Brain microvascular endothelial cell (primary cell): ENCODE measurements at regions not wholly inside any gene's neighbourhood (a gene's known extent, or its start where the extent isn't known, plus 50 kb on each side); places are given as distances from the start of the nearest gene placed in this dataset.

Experiments used
- DNase-seq: peaks from one replicate; pipeline ENCODE4 v3.0.0-alpha.2; 2020
- H3K27ac ChIP-seq: fragments of 250-450 bp; sonication (Bioruptor Pico); 2 replicates; pipeline ENCODE4 v1.5.1; 2020; ENCODE audit warnings: mild to moderate bottlenecking, moderate library complexity
- H3K27me3 ChIP-seq: fragments of 250-450 bp; sonication (Bioruptor Pico); replicated peaks from 2 replicates; pipeline ENCODE4 v1.5.1; 2020; ENCODE audit warnings: mild to moderate bottlenecking
- H3K36me3 ChIP-seq: fragments of 250-450 bp; sonication (Bioruptor Pico); replicated peaks from 2 replicates; pipeline ENCODE4 v1.5.1; 2020; ENCODE audit warnings: mild to moderate bottlenecking
- H3K4me3 ChIP-seq: 2 replicates; pipeline ENCODE4 v1.5.1; 2011; ENCODE audit warnings: low read depth, mild to moderate bottlenecking, control low read depth, low read length, moderate library complexity
- in situ Hi-C: cut with HindIII; loops from 2 replicates; pipeline ENCODE4 v1.10.0; 2017; ENCODE audit warnings: low sequenced_read_pairs, low pct_ligation_motif_present
- TF ChIP-seq, protein P1 (sequence below): IDR thresholded peaks from 2 replicates; pipeline ENCODE4 v1.5.1; 2011; ENCODE audit warnings: low read depth, mild to moderate bottlenecking, moderate library complexity, low read length, control low read depth, inconsistent platforms; ENCODE audit errors: missing control alignments

DNA sequence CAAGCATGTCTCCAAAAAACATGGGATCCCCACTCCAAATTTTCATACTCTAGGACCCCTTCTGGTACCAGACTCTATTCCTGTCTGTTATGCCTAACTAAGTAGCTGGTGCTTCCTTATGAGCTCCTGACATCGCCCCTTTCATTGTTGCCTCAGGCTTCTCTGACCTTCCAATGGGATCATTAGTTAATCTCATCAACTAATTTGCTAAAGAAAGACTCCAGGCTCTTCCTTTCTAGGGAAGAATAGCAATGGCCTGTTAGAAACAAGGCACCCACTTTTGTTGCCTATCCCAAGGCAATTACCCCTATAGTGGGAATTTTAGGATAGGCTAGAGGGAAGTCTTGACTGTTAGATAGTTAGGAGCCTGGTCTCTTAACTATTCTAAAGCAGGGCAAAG, 369.5 kb downstream of the MLLT3 start:
- Histone ChIP-seq H3K4me3 (no peak overlapping the region), H3K36me3 (no peaks in the 10 kb centered on the region), H3K27me3 (no peaks in the 10 kb centered on the region), H3K27ac (no peak overlapping the region)
- in situ Hi-C loops: no loop called here
- no peak for DNase-seq
- TF ChIP-seq, protein P1, sequence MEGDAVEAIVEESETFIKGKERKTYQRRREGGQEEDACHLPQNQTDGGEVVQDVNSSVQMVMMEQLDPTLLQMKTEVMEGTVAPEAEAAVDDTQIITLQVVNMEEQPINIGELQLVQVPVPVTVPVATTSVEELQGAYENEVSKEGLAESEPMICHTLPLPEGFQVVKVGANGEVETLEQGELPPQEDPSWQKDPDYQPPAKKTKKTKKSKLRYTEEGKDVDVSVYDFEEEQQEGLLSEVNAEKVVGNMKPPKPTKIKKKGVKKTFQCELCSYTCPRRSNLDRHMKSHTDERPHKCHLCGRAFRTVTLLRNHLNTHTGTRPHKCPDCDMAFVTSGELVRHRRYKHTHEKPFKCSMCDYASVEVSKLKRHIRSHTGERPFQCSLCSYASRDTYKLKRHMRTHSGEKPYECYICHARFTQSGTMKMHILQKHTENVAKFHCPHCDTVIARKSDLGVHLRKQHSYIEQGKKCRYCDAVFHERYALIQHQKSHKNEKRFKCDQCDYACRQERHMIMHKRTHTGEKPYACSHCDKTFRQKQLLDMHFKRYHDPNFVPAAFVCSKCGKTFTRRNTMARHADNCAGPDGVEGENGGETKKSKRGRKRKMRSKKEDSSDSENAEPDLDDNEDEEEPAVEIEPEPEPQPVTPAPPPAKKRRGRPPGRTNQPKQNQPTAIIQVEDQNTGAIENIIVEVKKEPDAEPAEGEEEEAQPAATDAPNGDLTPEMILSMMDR: no peak

DNA sequence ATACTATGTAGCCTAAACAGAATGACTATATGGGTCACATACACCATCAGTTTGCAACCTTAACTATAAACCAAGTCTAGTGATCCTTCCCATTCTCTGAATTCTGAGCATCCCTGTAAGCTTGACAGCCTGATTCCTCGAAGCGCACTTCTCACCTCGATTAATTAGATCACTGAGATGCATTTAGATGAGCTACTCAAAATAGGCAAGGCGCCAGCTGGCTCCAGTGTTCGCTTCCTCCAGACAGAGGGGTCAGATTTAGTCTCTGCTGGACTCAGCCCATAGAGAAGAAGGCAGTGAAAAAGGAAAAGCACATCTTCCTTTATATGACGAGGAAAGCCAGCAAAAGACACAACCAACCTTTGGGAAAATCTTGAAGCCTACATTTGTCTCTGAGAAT, 371.5 kb downstream of the MLLT3 start:
- DNase-seq: no peak
- H3K4me3 ChIP-seq: no peak overlapping the region
- H3K36me3 ChIP-seq: no peaks in the 10 kb centered on the region
- TF ChIP-seq, protein P1: no peak
- no peaks in the 10 kb centered on the region for H3K27me3 ChIP-seq
- in situ Hi-C loops: no loop called here
- no peak overlapping the region for H3K27ac ChIP-seq

DNA sequence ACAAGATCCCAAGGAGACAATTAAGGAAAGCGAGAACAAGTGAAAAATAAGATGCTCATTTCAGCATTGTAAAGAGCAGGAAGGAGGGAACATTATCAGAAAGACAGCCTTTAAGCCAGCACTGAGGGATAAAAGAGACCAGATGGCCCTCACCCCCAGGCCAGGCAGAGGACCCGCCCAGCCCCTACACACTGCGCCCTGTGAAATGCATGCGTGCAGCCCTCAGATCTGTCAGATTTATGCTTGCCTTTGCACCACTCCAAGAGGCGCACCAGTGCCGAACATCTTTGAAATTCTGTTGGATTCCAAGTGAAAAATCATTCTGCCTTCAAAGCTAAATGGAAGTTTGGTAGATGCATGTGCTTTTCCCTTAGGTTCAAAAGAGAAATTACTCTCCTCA, 378.0 kb downstream of the MLLT3 start:
- no peak for DNase-seq
- H3K36me3 ChIP-seq: no peaks in the 10 kb centered on the region
- H3K27me3 ChIP-seq: no peaks in the 10 kb centered on the region
- in situ Hi-C loops: no loop called here
- no peak overlapping the region for H3K27ac ChIP-seq
- no peak overlapping the region for H3K4me3 ChIP-seq
- TF ChIP-seq, protein P1: no peak

DNA sequence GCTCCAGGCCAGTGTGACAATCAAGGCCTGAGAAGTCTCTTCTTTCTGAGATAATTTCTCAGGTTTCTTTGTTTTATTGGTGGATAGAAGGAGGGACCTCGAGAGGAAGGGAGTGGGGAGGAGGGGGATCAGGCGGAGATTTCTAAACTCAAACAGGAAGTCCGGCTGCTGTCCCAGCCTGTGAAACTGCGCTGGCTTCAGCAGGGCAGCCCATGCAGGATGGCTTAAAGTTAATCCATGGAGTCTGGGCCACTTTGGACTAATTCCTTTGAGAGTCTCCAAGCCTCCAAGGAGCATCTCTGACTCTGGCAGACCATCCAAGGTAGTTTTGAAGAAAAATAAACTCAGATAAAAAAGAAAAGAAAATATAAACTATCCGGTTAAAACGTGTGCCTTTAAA, 378.5 kb downstream of the MLLT3 start:
- H3K27me3 ChIP-seq: no peaks in the 10 kb centered on the region
- no peak overlapping the region for H3K4me3 ChIP-seq
- H3K27ac ChIP-seq: no peak overlapping the region
- TF ChIP-seq, protein P1: no peak
- no peak for DNase-seq
- in situ Hi-C loops: no loop called here
- no peaks in the 10 kb centered on the region for H3K36me3 ChIP-seq

DNA sequence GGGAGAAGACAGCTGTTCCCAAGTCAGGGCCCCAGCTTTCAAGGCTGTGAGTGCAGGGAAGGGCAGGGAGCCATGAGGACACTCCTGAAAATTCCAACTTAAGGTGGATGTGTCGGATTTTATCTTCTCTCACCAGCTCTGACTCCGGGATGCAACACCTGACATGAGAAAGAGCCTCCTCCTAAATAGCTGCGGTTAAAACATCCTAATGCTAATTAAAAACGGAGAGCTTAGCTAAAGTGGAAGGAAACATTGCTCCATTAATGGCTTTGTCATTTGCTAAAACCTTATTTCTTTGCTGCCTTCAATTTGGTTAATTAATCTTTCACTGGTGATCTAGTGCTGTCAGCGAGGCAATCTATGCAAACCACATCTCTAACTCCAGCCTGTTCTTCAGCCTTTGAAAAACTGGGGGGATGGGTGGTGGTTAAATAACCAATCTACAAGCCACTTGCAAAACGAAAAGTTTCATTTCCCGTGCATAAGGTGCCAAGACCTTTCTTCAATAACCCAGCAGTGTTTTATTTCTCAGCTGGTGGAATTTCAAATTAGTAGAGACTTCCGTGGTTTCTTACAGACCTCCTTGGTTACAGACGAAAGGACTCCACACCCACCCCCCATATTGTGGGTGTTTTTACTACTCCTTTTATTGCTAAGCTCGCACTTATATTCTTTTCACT, 379.6 kb downstream of the MLLT3 start:
- DNase-seq: no peak
- TF ChIP-seq, protein P1: no peak
- H3K27me3 ChIP-seq: no peaks in the 10 kb centered on the region
- H3K27ac ChIP-seq: no peak overlapping the region
- no peaks in the 10 kb centered on the region for H3K36me3 ChIP-seq
- no peak overlapping the region for H3K4me3 ChIP-seq
- in situ Hi-C loops: no loop called here

DNA sequence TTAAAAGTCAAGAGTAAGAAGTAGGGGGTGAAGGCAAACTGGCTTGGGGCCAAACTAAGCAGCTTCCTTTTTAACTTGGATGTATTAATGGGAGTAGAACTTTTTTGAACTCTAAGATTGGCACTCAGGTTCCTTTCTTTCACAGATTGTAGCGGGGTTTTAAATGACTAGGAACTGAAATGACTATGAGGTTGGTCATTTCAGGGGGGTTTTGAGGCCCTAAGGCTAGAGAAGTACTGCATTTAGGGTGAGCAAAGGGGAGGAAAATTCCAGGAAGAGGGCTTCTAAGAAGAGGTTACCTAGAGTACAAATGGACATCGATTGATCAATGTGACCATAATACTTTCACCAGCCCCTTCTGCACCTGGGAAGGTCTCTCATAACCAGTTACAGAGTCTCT, 381.8 kb downstream of the MLLT3 start:
- TF ChIP-seq, protein P1: no peak
- no peak for DNase-seq
- in situ Hi-C loops: no loop called here
- H3K36me3 ChIP-seq: no peaks in the 10 kb centered on the region
- no peak overlapping the region for H3K27ac ChIP-seq
- H3K4me3 ChIP-seq: no peak overlapping the region
- no peaks in the 10 kb centered on the region for H3K27me3 ChIP-seq
